Adipocyte (in vitro differentiated cells): ENCODE measurements at regions not wholly inside any gene's neighbourhood (a gene's known extent, or its start where the extent isn't known, plus 50 kb on each side); places are given as distances from the start of the nearest gene placed in this dataset.
"Not testable (repeated sequence)": the region's sequence is repeated elsewhere in the genome, so short reads cannot be mapped to it uniquely, and the experiment has no call there.

Source experiments
- DNase-seq: peaks from one replicate; pipeline ENCODE4 v3.0.0-alpha.2; 2015; ENCODE audit warnings: low read depth
- H3K27me3 ChIP-seq: replicated peaks from 2 replicates; pipeline ENCODE4 v1.7.0; 2013; ENCODE audit warnings: mild to moderate bottlenecking, low read length, moderate library complexity; ENCODE audit not compliant: control insufficient read depth, insufficient read depth
- H3K36me3 ChIP-seq: 2 replicates; pipeline ENCODE4 v1.7.0; 2013; ENCODE audit warnings: low read length, mild to moderate bottlenecking, moderate library complexity; ENCODE audit not compliant: control insufficient read depth, insufficient read depth, severe bottlenecking
- H3K4me1 ChIP-seq: 2 replicates; pipeline ENCODE4 v1.7.0; 2013; ENCODE audit warnings: mild to moderate bottlenecking, low read length, moderate library complexity; ENCODE audit not compliant: control insufficient read depth, insufficient read depth
- H3K4me3 ChIP-seq: 2 replicates; pipeline ENCODE4 v1.7.0; 2013; ENCODE audit warnings: mild to moderate bottlenecking, low read length, moderate library complexity
- H3K9ac ChIP-seq: 2 replicates; pipeline ENCODE4 v1.7.0; 2013; ENCODE audit warnings: mild to moderate bottlenecking, low read length, moderate library complexity
- H3K9me3 ChIP-seq: 2 replicates; pipeline ENCODE4 v1.7.0; 2013; ENCODE audit warnings: mild to moderate bottlenecking, low read length, moderate library complexity; ENCODE audit not compliant: control insufficient read depth

GRCh38 chr12:54799966-54800365 is 54.4 kb upstream of the MUCL1 start:
- H3K36me3 ChIP-seq, DNase-seq, H3K4me3 ChIP-seq, H3K4me1 ChIP-seq, H3K9me3 ChIP-seq, H3K27me3 ChIP-seq, H3K9ac ChIP-seq: not testable (repeated sequence)

DNA sequence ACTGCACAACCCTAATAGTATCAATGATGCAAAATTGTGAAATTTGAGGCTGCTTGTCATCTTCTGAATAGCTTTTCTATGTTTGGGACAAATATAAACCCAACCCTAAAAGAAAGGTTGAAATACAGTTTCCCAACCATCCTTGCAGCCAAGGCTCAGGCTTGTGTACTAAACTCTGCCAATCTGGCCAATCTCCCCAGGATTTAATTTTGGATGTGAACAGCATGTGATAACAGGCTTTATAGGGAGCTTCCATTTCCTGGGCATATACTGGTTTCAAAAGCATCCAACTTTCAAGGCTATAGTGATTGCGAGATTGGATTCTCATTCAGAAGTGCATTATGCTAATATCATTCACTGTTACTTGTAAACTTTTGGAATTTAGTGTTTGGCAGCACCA is 55.7 kb upstream of the MUCL1 start:
- H3K9me3 ChIP-seq = no peaks in the 10 kb centered on the region
- H3K4me1 ChIP-seq = no peaks in the 10 kb centered on the region
- no peak overlapping the region for H3K9ac ChIP-seq
- DNase-seq = no peak
- H3K36me3 ChIP-seq = no peaks in the 10 kb centered on the region
- no peak overlapping the region for H3K4me3 ChIP-seq
- H3K27me3 ChIP-seq = no peaks in the 10 kb centered on the region

DNA sequence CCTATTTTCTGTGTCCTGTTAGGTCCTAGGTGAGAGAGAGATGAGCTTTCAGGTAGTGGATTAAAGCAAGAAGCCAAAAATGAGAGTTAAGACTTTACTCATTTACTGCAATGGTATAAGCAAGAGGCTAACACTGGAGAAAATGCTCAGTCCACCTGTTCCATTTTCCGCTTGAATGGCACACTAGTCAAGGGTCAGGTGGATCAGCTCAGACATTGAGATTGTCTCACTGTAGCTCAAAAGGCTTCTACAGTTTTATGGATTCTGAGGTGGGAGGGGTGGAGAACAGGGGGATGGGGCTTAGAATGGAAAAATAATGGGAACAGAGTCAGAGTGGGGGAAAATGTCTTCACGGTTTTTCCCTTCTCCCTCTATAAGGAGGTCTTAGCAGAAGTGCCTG is 57.3 kb upstream of the MUCL1 start:
- Histone ChIP-seq H3K36me3 (no peaks in the 10 kb centered on the region), H3K4me1 (no peaks in the 10 kb centered on the region), H3K9ac (no peak overlapping the region), H3K27me3 (no peaks in the 10 kb centered on the region), H3K4me3 (no peak overlapping the region), H3K9me3 (no peaks in the 10 kb centered on the region)
- DNase-seq = no peak

DNA sequence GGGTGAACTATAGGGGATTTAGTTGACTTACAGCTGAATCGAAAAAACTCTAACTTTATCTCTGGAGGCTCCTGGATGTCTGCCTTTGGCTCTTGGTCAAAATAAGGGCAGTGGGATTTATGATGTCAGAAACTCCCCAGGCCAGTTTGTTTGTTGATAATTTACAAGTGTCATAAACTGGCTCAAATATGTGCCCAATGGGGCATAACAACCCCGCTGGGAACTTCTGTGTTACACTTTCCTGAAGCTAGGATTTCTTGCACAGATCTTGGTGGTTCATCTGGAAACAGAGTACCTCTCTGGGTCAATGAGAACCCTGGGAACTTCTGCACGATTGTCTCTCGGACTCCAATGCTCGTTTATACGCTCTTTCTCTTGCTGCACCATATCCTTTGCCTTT is 58.7 kb upstream of the MUCL1 start:
- H3K36me3 ChIP-seq = no peaks in the 10 kb centered on the region
- no peaks in the 10 kb centered on the region for H3K27me3 ChIP-seq
- no peak overlapping the region for H3K9ac ChIP-seq
- DNase-seq = no peak
- H3K9me3 ChIP-seq = no peaks in the 10 kb centered on the region
- no peaks in the 10 kb centered on the region for H3K4me1 ChIP-seq
- no peak overlapping the region for H3K4me3 ChIP-seq

DNA sequence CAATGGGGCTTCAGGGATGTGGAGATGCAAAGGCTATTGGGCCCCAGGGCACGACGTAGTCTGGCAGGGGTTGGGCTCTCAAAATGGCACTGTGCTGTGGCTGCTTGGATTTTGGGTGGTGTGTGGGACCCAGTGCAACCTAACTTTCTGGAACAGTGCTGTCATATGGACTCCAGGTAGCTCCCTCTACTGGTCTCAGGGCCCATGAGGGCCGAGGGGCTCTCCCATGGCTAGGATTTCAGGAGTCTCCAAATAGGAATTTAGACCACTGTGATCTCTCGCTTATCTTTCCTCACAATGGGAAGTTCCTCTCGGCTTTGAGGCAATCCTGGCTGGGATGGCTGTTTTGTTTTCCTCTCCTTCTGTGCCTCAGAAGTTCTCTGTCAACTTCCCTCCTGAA is 68.2 kb upstream of the MUCL1 start:
- Histone ChIP-seq H3K4me1 (no peaks in the 10 kb centered on the region), H3K9ac (no peak overlapping the region), H3K36me3 (no peaks in the 10 kb centered on the region), H3K27me3 (no peaks in the 10 kb centered on the region), H3K9me3 (peaks cover 20% of the 10 kb centered on the region), H3K4me3 (no peak overlapping the region)
- DNase-seq = no peak

DNA sequence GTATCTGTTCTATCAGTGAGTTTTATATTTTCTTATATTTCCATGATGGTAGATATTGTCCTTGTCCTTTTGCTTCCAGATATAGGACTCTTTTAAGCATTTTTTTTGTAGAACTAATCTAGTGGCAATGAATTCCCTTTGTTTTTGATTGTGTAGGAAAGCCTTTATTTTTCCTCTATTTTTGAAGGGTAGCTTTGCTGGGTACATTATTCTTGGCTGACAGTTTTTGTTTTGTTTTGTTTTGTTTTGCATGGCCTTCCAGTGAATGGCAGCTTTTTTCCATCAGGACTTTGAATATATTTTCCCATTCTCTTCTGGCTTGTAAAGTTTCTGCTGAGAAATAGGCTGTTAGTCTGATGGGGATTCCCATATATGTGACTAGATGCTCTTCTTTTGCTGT is 70.2 kb upstream of the MUCL1 start:
- no peaks in the 10 kb centered on the region for H3K36me3 ChIP-seq
- H3K9me3 ChIP-seq = peaks cover 20% of the 10 kb centered on the region
- H3K9ac ChIP-seq = no peak overlapping the region
- H3K27me3 ChIP-seq = no peaks in the 10 kb centered on the region
- DNase-seq = no peak
- no peak overlapping the region for H3K4me3 ChIP-seq
- no peaks in the 10 kb centered on the region for H3K4me1 ChIP-seq

DNA sequence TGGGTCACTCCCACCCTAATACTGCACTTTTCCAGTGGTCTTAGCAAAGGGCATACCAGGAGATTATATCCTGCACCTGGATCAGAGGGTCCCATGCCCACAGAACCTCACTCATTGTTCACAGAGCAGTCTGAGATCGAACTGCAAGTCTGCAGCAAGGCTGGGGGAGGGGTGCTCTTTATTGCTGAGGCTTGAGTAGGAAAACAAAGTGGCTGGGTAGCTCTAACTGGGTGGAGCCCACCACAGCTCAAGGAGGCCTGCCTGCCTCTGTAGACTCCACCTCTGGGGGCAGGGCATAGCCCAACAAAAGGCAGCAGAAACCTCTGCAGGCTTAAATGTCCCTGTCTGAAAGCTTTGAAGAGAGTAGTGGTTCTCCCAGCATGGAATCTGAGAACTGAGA is 77.3 kb upstream of the MUCL1 start:
- H3K9ac ChIP-seq, H3K9me3 ChIP-seq, H3K27me3 ChIP-seq, DNase-seq, H3K4me1 ChIP-seq, H3K36me3 ChIP-seq, H3K4me3 ChIP-seq: not testable (repeated sequence)

DNA sequence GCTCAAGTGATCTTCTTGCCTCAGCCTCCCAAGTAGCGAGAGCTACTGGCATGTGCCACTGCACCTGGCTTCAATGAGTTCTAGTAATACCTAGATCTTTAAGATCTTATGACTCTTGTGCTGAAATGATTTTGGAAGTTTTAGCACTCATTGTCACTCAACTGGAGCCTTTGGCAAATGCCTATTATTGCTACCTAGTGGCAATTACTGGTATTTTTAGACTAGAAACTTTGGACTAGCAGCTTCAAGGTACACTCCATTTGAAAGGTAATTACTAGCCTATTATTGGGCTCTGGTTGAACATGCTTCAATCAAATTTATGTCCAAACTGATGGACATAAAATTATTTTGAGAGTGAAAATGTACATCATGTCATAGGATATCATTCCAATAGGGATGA is 80.7 kb upstream of the MUCL1 start:
- Histone ChIP-seq H3K4me1 (no peaks in the 10 kb centered on the region), H3K9ac (no peak overlapping the region), H3K9me3 (no peaks in the 10 kb centered on the region), H3K27me3 (no peaks in the 10 kb centered on the region), H3K36me3 (no peaks in the 10 kb centered on the region), H3K4me3 (no peak overlapping the region)
- DNase-seq = no peak

DNA sequence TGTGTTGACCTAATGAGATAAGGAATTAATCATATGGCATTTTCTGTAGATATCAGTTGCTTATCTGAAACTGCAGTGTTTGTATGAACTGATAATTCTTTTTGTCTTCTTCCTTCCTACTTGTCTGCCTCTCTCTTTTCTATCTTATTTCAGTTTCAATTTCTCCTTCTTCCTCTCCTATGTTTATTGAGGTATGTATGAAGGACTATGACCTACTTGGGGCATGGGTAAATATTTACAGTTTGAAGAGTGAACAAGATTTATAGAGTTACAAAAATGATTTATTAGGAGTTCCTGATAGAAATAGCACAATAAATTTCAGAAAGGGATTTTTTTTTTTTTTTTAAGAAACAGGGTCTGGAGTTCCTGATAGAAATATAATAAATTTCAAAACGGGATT is 88.7 kb upstream of the MUCL1 start:
- no peak for DNase-seq
- Histone ChIP-seq H3K9ac (no peak overlapping the region), H3K36me3 (no peaks in the 10 kb centered on the region), H3K4me1 (no peaks in the 10 kb centered on the region), H3K9me3 (no peaks in the 10 kb centered on the region), H3K4me3 (no peak overlapping the region), H3K27me3 (peaks cover 4% of the 10 kb centered on the region)

DNA sequence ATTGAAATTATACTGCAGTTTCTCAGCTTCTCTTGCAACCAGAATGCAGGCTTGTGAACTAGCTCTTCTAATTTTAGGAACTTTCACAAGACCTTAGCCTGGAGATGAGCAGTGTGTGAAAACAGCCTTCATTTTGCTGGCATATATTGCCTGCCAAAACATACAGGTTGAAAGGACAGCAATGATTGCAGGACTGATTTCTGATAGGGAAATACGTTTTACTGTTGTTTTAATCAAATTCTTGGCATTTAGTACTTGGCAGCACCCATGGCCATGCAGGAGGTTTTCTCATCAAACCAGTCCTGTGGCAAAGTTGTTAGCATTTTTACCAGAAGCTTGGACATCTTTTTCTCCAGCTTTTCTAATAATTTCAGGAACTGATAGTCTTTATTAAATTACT is 91.9 kb upstream of the MUCL1 start:
- DNase-seq = no peak
- Histone ChIP-seq H3K4me1 (no peaks in the 10 kb centered on the region), H3K27me3 (peaks cover 4% of the 10 kb centered on the region), H3K9ac (no peak overlapping the region), H3K4me3 (no peak overlapping the region), H3K36me3 (no peaks in the 10 kb centered on the region), H3K9me3 (peaks cover 6% of the 10 kb centered on the region)

DNA sequence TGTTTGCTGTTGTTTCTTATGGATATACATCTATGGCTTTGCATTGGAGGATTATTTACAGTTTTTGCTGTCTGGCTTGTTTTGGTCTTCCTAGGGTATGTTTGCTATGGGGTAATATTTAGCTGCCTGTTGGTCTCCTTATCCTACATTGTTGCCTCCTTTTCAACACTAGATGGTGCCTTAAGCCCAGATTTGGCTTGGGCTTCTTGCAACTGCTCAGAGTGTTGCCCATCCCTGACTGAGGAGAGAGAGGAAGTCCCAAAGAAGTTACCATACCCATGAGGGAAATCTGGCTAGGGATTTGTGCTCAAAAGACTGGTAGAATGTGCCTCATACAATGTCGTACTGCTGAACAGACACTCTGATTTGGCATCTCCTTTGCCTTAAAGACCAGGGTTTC is 94.6 kb upstream of the MUCL1 start:
- Histone ChIP-seq H3K4me1 (no peaks in the 10 kb centered on the region), H3K27me3 (peaks cover 4% of the 10 kb centered on the region), H3K36me3 (no peaks in the 10 kb centered on the region), H3K9ac (no peak overlapping the region), H3K4me3 (no peak overlapping the region), H3K9me3 (peaks cover 6% of the 10 kb centered on the region)
- DNase-seq = peak; percentile 26

GRCh38 chr12:54751493-54751892 is 102.8 kb upstream of the MUCL1 start:
- Histone ChIP-seq H3K9ac (no peak overlapping the region), H3K4me3 (no peak overlapping the region), H3K27me3 (no peaks in the 10 kb centered on the region), H3K9me3 (no peaks in the 10 kb centered on the region), H3K36me3 (no peaks in the 10 kb centered on the region), H3K4me1 (no peaks in the 10 kb centered on the region)
- DNase-seq = no peak
